ENCODE measurements at regions not wholly inside any gene's neighbourhood (a gene's known extent, or its start where the extent isn't known, plus 50 kb on each side); places are given as distances from the start of the nearest gene placed in this dataset.

GRCh38 chrX:9191392-9191791 is 157.5 kb upstream of the FAM9B start:
- H3K9ac ChIP-seq (ENCODE audit: control insufficient read depth, extremely low read depth, insufficient read depth, low read length) = no peak overlapping the region
- DNase-seq (ENCODE audit: low read depth, low spot score) = no peak
- no peaks in the 10 kb centered on the region for H4K20me1 ChIP-seq (ENCODE audit: control insufficient read depth, extremely low read depth, insufficient read depth, low read length)
- no peaks in the 10 kb centered on the region for H3K9me1 ChIP-seq (ENCODE audit: control insufficient read depth, extremely low read depth, insufficient read depth, low read length)
- no peaks in the 10 kb centered on the region for H3K79me2 ChIP-seq (ENCODE audit: control insufficient read depth, insufficient read depth, low read length)
- H3K36me3 ChIP-seq (ENCODE audit: control insufficient read depth in 2 of 2, extremely low read depth in 1 of 2, insufficient read depth in 2 of 2, low read length in 2 of 2) = no peaks in the 10 kb centered on the region
- FAIRE-seq = no peak
- H3K4me3 ChIP-seq (ENCODE audit: control insufficient read depth in 2 of 3, extremely low read depth in 1 of 3, insufficient read depth in 2 of 3, low read depth in 1 of 3, low read length in 3 of 3) = no peak overlapping the region
- no peak overlapping the region for H3K27ac ChIP-seq (ENCODE audit: control insufficient read depth, insufficient read depth, low read length)
- H3K4me2 ChIP-seq (ENCODE audit: control insufficient read depth, extremely low read depth, insufficient read depth, low read depth, low read length) = no peak overlapping the region
- peaks cover under 1% of the 10 kb centered on the region for H3K27me3 ChIP-seq (ENCODE audit: control insufficient read depth, extremely low read depth, insufficient read depth, low read length)
- TF ChIP-seq, protein P1, sequence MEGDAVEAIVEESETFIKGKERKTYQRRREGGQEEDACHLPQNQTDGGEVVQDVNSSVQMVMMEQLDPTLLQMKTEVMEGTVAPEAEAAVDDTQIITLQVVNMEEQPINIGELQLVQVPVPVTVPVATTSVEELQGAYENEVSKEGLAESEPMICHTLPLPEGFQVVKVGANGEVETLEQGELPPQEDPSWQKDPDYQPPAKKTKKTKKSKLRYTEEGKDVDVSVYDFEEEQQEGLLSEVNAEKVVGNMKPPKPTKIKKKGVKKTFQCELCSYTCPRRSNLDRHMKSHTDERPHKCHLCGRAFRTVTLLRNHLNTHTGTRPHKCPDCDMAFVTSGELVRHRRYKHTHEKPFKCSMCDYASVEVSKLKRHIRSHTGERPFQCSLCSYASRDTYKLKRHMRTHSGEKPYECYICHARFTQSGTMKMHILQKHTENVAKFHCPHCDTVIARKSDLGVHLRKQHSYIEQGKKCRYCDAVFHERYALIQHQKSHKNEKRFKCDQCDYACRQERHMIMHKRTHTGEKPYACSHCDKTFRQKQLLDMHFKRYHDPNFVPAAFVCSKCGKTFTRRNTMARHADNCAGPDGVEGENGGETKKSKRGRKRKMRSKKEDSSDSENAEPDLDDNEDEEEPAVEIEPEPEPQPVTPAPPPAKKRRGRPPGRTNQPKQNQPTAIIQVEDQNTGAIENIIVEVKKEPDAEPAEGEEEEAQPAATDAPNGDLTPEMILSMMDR (optimal IDR thresholded peaks at IDR 0.05 in 1 of 3, IDR thresholded peaks at IDR 0.05 in 1 of 3, conservative IDR thresholded peaks at IDR 0.05 in 1 of 3; ENCODE audit: extremely low read depth in 1 of 3, insufficient read depth in 2 of 3, low read length in 3 of 3) = no peak
- TF ChIP-seq EZH2 (IDR thresholded peaks at IDR 0.05; ENCODE audit: low read length) = no peak
- H2AFZ ChIP-seq (ENCODE audit: control insufficient read depth, low read length) = no peak overlapping the region
- no peaks in the 10 kb centered on the region for H3K9me3 ChIP-seq (ENCODE audit: control insufficient read depth, low read depth, low read length)
- no peaks in the 10 kb centered on the region for H3K4me1 ChIP-seq (ENCODE audit: control insufficient read depth, extremely low read depth, insufficient read depth, low read length)
- dilution Hi-C loops (cut with MboI; ENCODE audit: extremely low pct_ligation_motif_present, low sequenced_read_pairs) = no loop called here

DNA sequence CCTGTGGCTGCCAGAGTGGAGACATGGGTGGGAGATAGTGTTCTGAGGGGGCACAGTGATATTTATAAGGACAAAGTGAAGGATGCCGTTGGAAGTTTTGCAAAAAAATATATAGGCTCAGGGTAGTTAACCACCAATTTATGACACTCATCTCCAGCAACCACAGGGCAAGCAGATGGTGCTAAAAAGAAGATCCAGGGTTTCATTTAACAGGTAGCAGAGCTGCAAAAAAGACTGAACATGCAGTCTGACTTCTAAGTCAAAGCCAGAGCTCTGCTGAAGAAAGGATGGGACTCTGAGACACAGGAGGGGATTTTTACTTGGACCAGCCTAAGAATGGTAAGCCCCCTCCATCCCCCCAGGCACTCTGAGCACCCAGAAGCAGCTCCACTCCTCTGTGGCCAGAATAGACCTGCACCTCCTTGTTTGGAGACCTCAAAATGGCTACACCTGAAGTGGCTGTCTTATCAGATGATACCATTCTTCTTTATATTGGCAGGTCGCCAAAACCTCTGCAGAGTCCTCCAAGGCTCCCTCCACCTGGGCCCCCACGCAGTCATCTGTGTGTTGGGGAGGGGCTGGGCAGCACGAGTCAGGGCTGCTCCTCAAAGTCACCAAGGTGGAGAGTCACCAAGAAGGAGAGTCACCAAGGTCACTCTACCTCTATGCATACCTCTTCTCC is 161.4 kb upstream of the FAM9B start:
- DNase-seq (ENCODE audit: low read depth, low spot score) (no peak), FAIRE-seq (no peak)
- Histone ChIP-seq H3K79me2 (ENCODE audit: control insufficient read depth, insufficient read depth, low read length) (no peaks in the 10 kb centered on the region), H4K20me1 (ENCODE audit: control insufficient read depth, extremely low read depth, insufficient read depth, low read length) (no peaks in the 10 kb centered on the region), H3K4me2 (ENCODE audit: control insufficient read depth, extremely low read depth, insufficient read depth, low read depth, low read length) (no peak overlapping the region), H3K9me3 (ENCODE audit: control insufficient read depth, low read depth, low read length) (no peaks in the 10 kb centered on the region), H3K4me3 (ENCODE audit: control insufficient read depth in 2 of 3, extremely low read depth in 1 of 3, insufficient read depth in 2 of 3, low read depth in 1 of 3, low read length in 3 of 3) (no peak overlapping the region), H3K4me1 (ENCODE audit: control insufficient read depth, extremely low read depth, insufficient read depth, low read length) (no peaks in the 10 kb centered on the region), H3K9ac (ENCODE audit: control insufficient read depth, extremely low read depth, insufficient read depth, low read length) (no peak overlapping the region), H3K36me3 (ENCODE audit: control insufficient read depth in 2 of 2, extremely low read depth in 1 of 2, insufficient read depth in 2 of 2, low read length in 2 of 2) (no peaks in the 10 kb centered on the region), H3K27ac (ENCODE audit: control insufficient read depth, insufficient read depth, low read length) (no peak overlapping the region), H2AFZ (ENCODE audit: control insufficient read depth, low read length) (no peak overlapping the region), H3K27me3 (ENCODE audit: control insufficient read depth, extremely low read depth, insufficient read depth, low read length) (no peaks in the 10 kb centered on the region), H3K9me1 (ENCODE audit: control insufficient read depth, extremely low read depth, insufficient read depth, low read length) (no peaks in the 10 kb centered on the region)
- dilution Hi-C loops (cut with MboI; ENCODE audit: extremely low pct_ligation_motif_present, low sequenced_read_pairs) = no loop called here
- TF ChIP-seq, protein P1 (optimal IDR thresholded peaks at IDR 0.05 in 1 of 3, IDR thresholded peaks at IDR 0.05 in 1 of 3, conservative IDR thresholded peaks at IDR 0.05 in 1 of 3; ENCODE audit: extremely low read depth in 1 of 3, insufficient read depth in 2 of 3, low read length in 3 of 3) = no peak
- no peak for TF ChIP-seq EZH2 (IDR thresholded peaks at IDR 0.05; ENCODE audit: low read length)

Measured in keratinocyte (primary cell).